HG03280 (cell line): ENCODE measurements at regions not wholly inside any gene's neighbourhood (a gene's known extent, or its start where the extent isn't known, plus 50 kb on each side); places are given as distances from the start of the nearest gene placed in this dataset.

Source experiments
- ATAC-seq: cut with Tn5 transposase; IDR thresholded peaks from one replicate; pipeline ENCODE4 v1.9.1; 2021; ENCODE audit warnings: mild to moderate bottlenecking, moderate library complexity; ENCODE audit not compliant: unreplicated experiment

DNA sequence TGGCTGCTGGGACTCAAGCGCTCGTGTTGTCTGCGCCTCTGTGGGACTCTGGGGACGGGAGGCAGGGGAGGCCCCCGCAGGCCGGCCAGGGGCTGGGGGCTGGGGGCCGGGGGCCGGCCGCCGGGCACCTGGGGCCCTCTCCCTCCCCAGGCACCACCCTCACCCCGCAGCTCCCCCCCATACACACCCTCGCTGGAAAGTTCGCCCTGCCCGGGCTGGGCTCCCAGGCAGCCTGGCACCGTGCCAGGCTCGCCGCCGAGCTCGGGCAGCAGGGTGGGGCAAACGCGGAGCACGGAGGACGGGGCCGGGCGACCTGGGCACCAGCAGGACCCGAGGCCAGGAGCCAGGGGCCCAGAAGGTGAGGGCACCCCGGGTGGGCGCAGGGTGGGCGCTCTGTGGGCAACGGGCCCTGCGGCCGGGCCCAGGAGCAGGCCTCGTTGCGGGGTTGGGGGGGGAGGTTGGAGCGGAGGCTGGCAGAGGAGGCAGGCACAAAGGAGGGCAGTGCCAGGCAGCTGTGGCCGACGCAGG, 76.7 kb upstream of the WNT7B start:
- no peak for ATAC-seq

DNA sequence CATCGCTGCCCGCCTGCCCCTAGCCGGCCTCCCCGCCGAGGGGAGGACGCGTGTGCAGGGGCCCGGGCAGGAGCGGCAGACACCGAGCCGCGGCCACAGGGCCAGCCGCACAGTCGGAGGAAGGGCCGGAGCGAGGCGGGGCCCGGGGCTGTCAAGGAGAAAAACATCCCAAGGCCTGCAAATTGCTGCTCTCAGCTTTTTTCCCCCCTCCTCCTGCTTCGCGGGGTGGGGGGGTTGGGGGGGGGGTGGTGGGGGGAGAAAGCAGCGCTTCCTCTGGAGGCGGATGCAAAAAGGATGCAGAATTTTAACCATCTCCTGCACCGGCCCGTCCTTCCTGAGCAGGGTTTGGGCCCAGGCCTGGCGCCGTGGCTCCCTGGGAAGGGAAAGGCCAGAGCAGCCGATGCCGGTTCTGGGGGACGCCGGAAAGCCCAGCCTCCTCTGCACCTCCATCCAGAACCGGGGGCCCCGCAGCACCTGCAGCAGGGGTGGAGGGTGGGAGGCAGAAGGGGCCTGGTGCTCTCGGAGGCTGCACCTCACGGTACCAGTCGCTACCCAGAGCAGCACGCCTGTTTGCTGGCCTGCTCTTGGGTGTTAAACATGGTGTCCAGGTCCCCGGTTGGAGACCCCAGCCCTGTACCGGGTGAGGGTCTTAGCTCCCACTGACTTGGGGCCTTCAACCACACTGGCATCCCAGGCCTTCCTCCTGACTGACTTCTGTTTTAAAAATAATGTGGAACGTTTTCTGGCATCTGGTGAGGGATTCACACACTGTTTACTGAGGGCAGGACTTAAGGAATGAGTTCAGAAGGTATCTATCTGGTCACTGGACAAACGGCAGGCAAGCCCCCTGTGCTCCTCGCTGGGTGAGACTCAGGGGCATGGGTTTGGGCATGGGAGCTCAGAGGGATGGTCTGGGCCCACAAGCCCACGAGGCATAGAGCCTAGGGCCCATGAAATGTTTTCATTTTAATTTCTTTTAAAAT, 77.4 kb upstream of the WNT7B start:
- ATAC-seq, result no peak

DNA sequence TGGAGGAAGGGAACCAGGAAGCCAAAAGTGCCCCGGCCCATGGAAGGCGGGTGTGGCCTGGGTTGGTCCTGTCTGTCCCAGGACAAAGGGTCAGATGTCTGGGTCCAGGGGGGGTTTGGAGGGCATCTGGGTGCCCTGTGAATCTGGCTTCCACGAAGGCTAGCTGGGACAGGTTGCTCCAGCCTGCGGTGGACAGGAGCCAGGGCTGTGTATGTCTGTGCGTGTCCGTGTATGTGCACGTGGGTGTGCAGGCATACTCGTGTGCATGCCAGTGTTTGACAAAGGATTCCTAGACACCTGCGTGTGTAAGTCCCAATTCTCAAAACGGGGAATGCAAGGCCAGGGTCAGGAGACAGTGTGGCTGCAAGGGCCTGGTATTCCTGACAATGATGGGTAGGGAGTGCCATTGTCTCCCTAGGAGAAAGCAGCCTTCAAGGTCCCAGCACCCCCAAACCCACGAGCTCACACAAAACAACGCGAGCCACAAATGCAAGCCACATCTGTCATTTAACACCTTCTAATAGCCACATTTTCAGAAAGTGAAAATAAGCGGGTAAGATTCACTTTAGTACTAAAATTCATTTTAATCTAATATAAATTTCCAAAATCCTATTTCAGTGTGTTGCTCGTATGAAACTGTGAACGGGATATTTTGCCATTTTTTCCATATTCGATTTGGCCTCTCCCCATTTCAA, 78.4 kb upstream of the WNT7B start:
- ATAC-seq, result no peak

DNA sequence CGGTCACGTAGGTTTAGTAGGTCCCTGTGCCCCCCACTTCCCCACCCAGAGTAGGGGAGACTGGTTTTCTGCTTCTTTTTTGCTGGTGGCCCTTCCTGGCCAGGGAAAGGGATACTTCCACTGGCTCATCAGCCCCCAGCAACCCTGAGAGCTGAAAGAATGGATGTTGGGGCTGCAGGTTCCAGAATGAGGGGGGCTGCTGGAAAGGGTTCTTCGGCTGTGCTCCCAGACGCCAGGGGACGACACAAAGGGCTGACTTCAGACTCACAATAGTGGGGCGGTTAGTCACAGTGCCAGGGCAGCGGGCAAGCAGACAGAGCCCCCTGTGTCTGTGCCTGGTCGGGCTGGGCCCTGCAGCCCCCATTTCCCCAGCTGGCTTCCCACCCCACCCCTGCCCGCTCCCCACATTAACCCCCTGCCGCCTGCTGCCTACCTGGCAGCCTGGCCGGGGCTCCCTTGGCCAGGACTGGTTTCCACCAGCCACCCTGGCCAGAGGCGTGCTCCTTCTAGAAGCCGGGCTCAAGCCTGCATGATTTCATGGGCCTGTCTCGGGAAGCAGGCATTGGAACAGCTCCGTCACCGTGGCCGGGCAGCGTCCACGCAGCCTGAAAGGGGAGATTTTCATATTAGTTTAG, 79.1 kb upstream of the WNT7B start:
- ATAC-seq, result no peak

DNA sequence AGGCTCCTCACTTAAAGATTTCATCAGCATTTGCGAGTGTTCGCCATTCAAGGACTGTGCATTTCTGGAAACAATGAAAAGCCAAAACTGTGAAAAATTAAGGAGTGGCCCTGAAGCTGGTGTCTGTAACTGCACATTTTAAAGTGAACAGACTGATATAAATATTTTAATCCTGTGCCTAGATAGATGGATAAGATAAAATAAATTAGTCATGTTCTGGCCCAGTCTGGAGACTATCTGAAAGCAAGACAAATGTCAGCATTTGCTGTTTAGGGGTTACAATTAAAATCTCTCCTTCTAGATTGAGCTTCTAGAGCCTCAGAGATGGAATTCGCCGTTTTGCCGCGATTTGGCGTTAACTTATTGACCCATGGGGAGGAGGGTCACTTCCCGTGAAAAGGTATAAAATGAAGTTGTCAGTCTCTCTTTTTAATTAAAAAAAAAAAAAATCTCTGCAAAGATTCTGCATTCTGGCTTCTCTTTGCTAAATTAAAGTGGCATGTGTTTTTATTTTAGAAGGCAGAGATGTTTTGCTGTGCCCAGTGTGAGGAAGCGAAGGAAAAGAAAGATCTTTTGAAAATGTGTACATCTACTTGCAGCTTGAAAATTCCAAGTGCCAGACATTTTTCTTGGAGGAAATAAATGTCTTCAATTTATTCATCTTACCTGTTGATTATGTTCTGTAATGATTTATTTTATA, 79.7 kb upstream of the WNT7B start:
- no peak for ATAC-seq

DNA sequence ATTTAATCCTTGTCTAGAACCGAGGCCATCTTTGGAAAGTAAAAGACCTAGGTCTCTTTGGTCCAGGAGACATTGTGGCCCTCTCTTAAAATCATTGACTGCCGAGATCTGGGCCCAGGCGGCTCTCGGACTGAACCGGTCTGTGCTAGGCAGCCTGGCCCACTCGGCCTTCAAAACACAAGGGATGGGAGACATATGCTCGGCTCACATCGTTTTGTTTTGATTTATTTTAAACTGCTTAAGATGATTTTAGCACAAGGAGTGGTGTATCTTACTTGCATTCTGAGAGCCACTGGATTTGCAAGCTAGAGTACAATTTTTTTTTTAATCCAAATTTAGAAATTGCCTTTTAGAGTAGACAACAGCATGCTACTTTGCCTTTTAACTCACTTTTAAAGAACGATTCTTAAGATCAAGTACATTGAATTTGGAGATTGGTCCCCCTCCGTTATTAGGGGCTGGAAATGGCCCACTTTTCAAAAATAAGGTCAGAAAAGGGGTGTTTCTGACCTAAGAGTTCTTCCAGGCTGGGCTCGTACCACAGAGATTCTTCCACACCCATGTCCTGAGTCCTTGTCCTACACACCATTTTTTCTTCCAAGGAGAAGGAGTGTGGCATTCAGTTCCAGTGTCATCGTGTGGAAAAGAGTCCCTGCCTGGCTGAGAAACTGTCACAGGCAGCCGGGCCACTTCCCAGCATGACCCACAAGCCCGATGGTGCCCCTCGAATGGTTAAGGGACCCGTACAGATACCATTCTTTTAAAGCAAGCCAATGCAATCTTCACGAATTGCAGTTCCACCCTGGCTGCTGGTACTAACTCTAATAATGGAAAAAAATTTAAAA, 80.5 kb upstream of the WNT7B start:
- peak; percentile 18 for ATAC-seq

DNA sequence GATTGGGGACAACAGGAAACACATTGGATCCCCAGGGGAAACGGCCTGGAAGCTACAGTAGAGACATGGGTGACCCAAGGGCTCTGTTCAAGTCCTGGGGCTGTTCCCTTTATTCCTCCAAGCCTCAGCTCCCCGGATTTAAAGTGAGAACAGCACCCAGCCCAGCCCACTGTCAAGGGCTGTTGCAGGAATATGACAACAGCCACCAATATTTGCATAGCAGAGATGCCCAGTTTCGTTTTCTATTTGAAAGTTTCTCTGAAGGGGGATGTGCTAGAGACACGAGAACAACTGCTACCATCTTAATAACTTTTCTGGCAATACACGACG, 81.1 kb upstream of the WNT7B start:
- ATAC-seq, result peak; percentile 74

DNA sequence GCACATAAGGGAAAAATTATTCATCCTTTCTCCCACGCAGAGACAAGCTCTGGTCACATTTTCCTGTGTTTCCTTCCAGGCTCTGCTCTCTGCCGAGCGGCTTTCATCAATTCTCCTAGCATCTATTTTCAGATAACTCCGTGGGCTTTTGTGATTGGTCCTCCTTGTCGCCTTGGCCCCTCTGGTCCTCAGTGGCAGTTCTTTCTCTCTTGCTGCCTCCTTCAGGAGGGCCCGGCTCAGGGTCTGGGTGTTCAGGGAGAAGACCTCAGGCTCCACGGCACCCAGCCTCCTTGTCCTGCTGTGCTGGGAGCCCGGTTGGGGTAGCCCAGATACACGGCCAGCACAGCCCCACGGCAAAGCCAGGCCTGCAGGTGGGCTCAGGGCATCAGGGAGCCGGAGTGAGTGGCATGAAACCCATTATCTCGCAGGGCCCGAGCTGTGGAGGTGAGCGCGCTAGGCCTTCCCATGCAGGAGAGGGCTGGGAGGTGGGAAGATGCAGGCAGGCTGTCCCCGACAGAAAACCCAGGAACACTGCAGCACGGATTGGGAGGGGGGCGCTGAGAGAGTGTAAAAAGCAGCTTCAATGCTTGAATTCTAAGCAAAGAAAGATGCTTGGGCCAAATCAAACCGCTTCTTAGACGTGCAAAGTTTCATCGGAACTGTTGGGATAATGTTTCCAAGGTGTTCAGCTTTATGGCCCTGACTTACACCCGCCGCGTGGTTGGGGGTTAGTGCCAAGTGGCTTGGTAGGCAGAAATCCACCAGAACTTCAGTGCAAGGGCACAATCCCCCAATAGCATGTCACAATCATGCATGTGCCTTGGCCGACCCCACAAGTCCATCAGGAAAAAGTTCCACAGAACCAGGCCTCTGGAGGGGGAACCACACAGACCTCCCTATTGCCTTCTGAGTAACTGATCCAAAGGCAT, 81.9 kb upstream of the WNT7B start:
- no peak for ATAC-seq

DNA sequence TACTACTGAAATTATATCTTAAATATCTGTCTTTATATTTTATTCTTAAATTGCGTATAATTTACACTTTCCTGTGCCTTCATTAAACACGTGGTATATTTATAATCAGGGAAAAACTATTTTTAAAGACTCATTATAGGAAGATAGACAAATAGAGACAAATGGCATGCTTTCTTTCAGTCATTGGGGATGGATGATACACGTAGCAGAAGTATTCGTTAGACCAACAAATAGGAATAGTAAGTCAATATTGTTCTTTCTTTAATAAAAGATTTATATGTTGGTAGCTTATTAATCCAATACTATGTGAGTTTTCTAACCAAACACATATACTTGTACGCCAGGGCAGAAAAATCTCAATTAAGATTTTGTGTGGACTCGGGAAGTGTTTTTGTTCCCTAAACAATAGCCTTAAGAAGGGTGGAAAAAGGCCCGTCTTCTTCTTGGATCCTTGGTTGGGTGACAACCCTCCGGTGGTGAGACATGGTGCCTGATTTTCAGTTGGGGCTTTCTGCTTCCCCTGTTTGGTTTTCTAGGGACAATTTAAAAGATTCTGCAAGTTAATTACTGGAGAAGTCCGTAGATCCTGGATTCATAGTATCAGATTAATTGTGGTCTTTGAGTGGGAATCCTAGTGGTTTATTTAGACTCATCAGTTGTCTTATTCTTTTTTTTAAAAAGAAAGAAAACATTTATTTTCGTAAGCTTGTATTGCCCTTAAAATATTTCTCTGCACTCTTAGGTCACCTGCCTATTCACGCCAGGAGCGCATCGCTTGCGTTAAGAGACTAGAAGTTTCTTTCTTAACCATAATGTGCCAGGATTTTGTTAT, 83.5 kb upstream of the WNT7B start:
- ATAC-seq, result no peak

DNA sequence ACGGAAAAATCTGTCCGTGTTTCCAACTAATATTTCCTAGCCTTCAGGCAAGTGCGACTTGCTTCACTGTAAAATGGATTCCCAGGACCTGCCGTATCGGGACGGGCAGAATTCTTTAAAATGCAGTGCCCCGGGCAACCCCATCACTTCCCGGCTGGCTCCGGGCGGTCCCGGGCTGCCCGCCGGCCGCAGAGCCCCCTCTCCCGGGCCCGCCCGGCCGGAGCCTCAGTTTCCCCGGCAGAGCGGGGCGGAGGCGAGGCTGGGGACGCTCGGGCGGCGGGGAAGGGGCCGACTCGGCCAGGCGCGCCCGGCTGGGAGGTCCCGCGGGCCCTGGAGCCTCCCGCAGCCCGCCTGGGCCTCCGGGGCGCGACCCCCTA, 84.2 kb upstream of the WNT7B start:
- no peak for ATAC-seq

DNA sequence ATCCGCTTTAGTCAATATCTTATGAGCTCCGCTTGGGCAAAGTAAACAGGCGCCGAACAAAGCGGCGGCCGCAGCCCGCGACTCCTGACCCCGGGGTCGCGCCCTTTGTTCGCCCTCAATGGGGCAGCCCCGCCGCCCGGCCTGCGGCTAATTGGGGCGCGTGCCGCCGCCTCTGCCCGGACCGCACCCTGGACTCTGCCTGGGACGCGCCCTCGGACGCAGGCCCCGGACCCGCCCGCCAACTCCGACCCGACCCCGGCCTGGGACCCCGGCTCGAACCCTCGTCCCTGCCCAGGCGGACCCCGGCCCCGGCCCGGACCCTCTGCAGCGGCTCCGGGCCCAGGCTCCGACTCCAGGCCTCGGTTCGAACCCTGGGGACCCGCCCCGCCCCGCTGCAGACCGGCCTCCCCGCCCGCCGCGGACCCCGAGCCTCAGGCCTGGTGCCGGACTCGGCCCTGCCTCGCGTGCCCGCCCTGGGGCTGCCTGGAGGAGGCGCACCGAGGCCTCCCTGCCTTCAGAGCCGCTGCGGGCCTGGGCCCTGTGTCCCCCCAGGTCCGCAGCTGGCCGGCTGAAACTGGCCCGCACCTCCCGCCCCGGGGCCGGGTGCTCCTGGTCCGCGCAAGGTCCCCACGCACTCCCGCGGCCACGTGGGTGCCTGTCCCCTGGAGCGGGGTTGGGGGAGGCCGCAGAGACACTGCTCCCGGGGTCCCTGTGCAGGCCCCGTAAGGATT, 84.7 kb upstream of the WNT7B start:
- ATAC-seq, result no peak

DNA sequence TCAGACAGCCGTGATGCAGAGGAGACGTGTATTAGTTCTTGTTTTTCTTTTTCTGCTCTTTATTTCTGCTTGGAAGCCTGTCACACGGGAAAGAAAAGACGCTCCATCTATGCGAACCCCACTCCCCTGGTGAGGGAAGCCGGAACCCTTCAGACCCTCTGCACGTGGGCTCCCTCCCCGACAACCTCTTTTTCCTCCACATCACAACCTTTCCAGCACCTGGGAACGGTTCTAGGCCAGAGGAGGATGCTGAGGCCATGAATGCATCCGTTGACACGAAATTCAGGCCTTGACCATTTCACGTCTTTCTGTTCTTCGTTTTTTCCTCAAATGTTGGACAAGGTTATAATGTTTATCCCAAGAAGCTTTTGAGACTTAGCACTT, 85.3 kb upstream of the WNT7B start:
- ATAC-seq, result no peak

DNA sequence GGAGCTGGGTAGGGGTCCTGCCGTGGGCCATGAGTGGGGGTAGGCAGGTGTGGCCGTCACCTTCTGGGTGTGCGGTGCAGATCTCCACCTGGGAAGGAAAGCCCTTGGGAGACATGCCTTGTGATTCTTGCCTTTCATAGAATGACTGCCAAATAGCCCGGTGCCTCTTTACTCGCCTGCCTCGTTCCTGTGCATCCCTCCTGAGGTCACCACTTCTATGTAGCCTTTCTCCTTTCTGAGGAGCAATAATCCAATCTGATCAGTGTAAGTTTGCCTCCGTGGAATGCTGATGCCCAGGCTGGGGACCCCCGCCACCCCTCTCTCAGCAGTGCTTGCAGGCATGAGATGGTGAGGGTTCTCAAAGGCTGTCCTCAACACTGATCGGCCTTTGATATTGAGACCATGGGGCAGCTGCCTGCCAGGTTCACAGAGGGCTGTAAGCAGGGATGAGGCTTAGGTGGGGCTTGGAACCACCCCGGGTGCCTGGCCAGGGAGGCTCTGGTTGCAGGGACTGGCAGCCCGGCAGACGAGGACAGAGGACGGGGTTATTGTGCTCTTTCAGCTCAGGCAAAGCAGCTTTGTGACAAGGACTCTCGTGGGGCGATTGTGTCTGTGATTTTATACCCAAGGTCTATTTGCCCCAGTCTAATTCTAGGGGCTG, 86.1 kb upstream of the WNT7B start:
- ATAC-seq, result no peak

DNA sequence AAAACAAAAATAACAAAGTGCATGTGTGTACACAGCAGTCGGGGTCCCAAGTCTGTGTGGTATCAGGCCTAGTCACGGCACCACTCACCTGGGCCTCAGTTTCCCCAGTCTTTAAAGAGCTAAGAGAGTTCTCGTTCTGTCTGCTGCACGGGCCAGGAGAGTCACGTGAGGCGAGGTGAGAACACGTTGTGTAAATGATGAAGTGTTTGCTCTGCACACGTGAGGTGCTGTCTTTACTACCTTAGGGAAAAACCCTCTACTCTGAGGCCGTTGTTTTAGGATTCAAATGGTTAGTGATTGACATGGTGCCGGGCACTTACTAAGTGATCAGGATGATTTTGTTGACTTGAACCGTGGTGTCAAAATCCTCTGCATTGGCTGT, 86.5 kb upstream of the PPARA start:
- ATAC-seq, result no peak

DNA sequence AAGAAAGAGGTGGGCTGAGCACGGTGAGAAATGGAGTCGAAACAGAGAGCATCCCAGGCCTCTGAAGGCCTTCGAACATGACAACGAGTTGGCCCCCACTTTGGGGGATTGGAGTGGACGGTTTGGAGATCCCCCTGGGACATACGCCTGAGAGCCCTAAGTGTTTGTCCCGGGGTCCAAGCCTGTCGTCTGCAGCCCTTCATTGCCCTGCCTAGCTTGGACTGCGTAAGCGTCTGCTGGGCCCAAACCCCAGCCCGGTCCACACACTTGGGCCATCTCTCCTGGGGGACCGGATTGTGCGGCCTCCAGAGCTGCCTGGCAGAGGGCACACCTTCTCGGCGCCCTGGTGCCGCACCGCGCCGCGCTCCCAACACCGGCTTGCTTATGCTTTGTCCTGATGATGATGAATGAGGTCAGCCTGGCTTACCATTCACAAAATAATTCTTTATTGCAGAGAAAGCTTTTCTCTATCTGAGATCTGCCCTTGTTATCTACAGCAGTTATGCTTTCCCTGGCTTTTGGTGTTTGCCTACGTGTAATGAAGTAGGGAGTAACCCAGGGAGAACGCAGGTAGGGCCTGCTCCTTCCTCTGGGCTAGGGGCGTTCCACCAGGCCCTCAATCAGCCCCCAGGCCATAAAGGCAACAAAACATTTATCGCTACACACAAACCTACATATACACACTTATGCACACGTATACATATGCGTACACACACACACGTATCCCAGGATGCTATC, 85.9 kb upstream of the PPARA start:
- ATAC-seq, result no peak

DNA sequence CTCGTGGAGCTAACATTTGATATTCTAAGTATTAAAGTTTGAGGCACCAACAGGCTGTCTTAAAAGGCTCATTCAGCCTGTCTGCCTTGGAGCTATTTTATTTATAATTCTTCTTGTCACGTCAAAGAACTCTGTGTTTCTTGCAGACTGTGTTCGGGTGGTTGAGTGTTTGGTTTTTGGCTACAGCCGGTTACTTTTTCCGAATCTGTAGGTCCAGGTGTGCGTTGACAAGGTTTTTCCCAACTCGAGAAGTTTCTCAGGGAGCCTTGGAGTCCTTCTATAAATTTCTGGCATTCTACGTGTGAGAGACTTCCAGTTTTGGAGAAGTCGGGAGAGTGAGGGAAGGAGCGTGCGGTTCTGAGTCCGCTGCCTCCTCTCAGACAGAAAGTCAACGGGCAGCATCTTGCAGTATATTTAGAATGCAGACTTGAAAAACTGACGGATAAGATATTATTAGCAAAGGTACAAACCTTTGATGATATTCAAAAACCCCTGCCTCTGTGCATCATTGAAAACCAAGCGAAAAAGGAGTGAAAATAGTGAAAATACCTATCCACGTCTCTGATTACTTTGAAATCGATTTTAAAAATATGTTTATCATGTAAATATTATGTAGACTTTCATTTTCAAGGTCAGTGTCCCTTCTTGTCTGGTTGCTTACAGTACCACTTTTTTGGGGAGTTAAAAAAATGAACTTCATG, 85.2 kb upstream of the PPARA start:
- no peak for ATAC-seq
